Heart left ventricle (tissue), 16 donors: ENCODE measurements at regions not wholly inside any gene's neighbourhood (a gene's known extent, or its start where the extent isn't known, plus 50 kb on each side); places are given as distances from the start of the nearest gene placed in this dataset.
"Not testable (repeated sequence)": the region's sequence is repeated elsewhere in the genome, so short reads cannot be mapped to it uniquely, and the experiment has no call there.

ENCODE experiments used
- ATAC-seq, 4 donors: fragments of 200-7000 bp; cut with Tn5 transposase; one replicate each; pipeline ENCODE4 v1.9.1; 2020 to 2022; ENCODE audit warnings: moderate library complexity in 4 of 4, mild to moderate bottlenecking in 3 of 4, moderate number of reproducible peaks in 1 of 4
- DNase-seq, 5 donors: peaks; one replicate each; pipeline ENCODE4 v3.0.0-alpha.2; 2020
- H3K27ac ChIP-seq, 12 donors: fragments of 200-600 bp; sonication (generic) in 4 of 12; one replicate each; pipeline versions ENCODE4 v1.5.0 to v1.8.0; 2016 to 2022; ENCODE audit warnings: mild to moderate bottlenecking in 2 of 12
- H3K27me3 ChIP-seq, 9 donors: fragments of 200-600 bp; sonication (generic) in 2 of 9; one replicate each; pipeline versions ENCODE4 v1.5.1 to v1.8.0; 2016 to 2022; ENCODE audit warnings: mild to moderate bottlenecking in 3 of 9
- H3K36me3 ChIP-seq, 9 donors: fragments of 200-600 bp; sonication (generic) in 2 of 9; one replicate each; pipeline versions ENCODE4 v1.5.0 to v1.8.0; 2018 to 2022; ENCODE audit warnings: mild to moderate bottlenecking in 2 of 9
- H3K4me1 ChIP-seq, 12 donors: fragments of 200-600 bp; sonication (generic) in 4 of 12; one replicate each; pipeline versions ENCODE4 v1.5.0 to v1.8.0; 2016 to 2022; ENCODE audit warnings: mild to moderate bottlenecking in 3 of 12
- H3K4me3 ChIP-seq, 12 donors: fragments of 200-600 bp; sonication (generic) in 4 of 12; one replicate each; pipeline versions ENCODE4 v1.5.0 to v1.8.0; 2017 to 2022; ENCODE audit warnings: mild to moderate bottlenecking in 9 of 12, moderate library complexity in 4 of 12
- H3K9me3 ChIP-seq, 12 donors: fragments of 200-600 bp; sonication (generic) in 4 of 12; one replicate each; pipeline versions ENCODE4 v1.5.0 to v1.8.0; 2016 to 2022; ENCODE audit warnings: mild to moderate bottlenecking in 1 of 12
- whole genome bisulfite sequencing, 4 donors: extraction: QIAGEN DNeasy Blood & Tissue Kit in 2 of 4; methylation state at CpG; one replicate each; pipeline versions ENCODE4 v1.1.5 to v1.1.7; 2013 to 2018; 5-methylcytosine and 5-hydroxymethylcytosine counted together
- intact Hi-C, 10 donors: fragments of 100-400 bp; cut with DNase I; formaldehyde crosslinking; loops; one replicate each; pipeline versions ENCODE4 v1.11.1 to v1.14.2; 2022
- donor health status: ischemic (EF 13 %, LVEDD 7.1; RV severe dilation, severe dysfunction).
- donor health status: healthy with polysubstance abuse.
- donor health status: DM: no; HTN: yes; CAD: no.
- donor health status: DM: no; HTN: no; CAD: no.
- donor health status: ischemic (EF 25% LVEDD 6.9; RV normal size, moderate dysfunction).
- donor health status: ischemic (EF 25% LVEDD 5.7; RV mildly dilated, moderate dysfunction).
- donor health status: healthy.
- donor health status: DM: yes; HTN: yes; CAD: no.
- donor health status: ischemic (EF 35%, LVEDD 5.7; RV mildly dilated, moderate dysfunction).
- donor health status: nonischemic (EF 11% LVEDD 7.7; RV severe dilation, severe dysfunction).
- donor health status: DM: yes; HTN: yes; CAD: no.
- donor health status: PGD.
- donor health status: ischemic (EF 29% LVEDD 5.4; RV normal size, mild dysfunction).
- donor health status: nonischemic (EF 23%, LVEDD 6.1; RV moderate dilation, normal function).

DNA sequence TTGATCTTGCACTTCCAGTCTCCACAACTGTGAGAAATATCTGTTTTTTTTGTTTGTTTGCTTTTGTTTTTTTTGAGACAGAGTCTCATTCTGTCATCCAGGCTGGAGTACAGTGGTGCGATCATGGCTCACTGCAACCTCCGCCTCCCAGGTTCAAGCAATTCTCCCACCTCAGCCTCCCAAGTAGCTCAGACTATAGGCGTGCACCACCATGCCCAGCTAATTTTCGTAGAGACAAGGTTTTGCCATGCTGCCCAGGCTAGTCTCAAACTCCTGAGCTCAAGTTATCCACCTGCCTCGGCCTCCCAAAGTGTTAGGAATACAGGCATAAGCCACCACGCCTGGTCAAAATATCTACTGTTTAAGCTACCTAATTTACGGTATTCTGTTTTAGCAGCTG, 153.1 kb upstream of the C1QTNF3 start:
- intact Hi-C loops, DNase-seq, H3K9me3 ChIP-seq, H3K4me1 ChIP-seq, H3K4me3 ChIP-seq, H3K27me3 ChIP-seq, ATAC-seq, H3K27ac ChIP-seq: not testable (repeated sequence)
- peaks cover 0 to 20% (median 0%) of the 10 kb centered on the region in 9 donors for H3K36me3 ChIP-seq
- 96 to 99% (median 97%) methylated on average over 6 to 7 of the region's 7 CpGs for WGBS, 4 donors

- H3K4me3 ChIP-seq, H3K4me1 ChIP-seq, H3K27ac ChIP-seq, intact Hi-C loops, H3K36me3 ChIP-seq, DNase-seq, H3K9me3 ChIP-seq, ATAC-seq, H3K27me3 ChIP-seq: not testable (repeated sequence)
- WGBS, 4 donors, result 82 to 100% (median 96%) methylated on average over 1 of the region's 1 CpG
Observed at GRCh38 chr5:34205347-34205746, 162.3 kb upstream of the C1QTNF3 start.

- H3K4me3 ChIP-seq, intact Hi-C loops, H3K27me3 ChIP-seq, DNase-seq, H3K9me3 ChIP-seq, ATAC-seq, H3K4me1 ChIP-seq, H3K27ac ChIP-seq: not testable (repeated sequence)
- 74 to 89% (median 85%) methylated on average over 1 of the region's 1 CpG for WGBS, 4 donors
- peaks cover 0 to 16% (median 0%) of the 10 kb centered on the region in 9 donors for H3K36me3 ChIP-seq
Observed at GRCh38 chr5:34217386-34217785, 174.4 kb upstream of the C1QTNF3 start.

DNA sequence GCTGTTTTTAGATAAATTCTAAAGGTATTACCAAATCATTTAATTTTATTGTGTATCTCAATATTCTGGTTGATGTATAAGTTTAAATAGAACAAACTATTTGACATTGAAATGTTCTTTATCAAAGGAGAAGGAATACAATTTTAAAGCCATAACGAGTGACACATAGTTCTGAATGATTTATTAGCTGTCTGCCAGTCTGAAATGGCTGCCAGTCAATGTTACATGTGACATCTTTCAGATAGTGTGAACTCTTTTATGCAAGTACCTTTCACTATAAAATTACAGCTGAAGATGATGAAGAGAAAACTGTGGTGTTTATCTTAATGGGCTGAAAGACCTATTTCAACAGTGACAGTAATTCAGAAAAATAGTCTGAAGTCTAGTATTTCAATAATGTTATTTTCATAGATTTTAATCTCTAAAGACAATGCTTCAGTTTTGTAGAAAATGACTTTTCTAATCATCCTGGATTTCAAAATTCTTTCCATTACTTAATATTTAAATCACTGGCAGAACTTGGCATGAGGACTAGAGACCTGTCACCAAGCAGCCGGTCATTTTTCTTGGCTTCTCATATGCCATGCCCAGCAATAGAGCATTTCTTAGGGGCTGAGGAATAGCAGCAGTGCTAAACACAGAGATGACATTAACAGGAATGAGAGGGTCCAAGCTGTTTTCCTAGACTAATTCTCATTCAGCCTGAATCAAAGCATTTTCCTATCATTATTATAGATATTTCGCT, 178.5 kb upstream of the C1QTNF3 start:
- H3K4me1 ChIP-seq, ATAC-seq, H3K4me3 ChIP-seq, H3K27me3 ChIP-seq, H3K9me3 ChIP-seq, intact Hi-C loops: not testable (repeated sequence)
- Histone ChIP-seq H3K36me3 (peaks cover 0 to 13% (median 0%) of the 10 kb centered on the region in 9 donors), H3K27ac (peak overlapping the region in 1 of 12 donors; percentile 55)
- peak in 1 of 5 donors; percentile 18 for DNase-seq
- WGBS, 4 donors, result 26 to 46% (median 40%) methylated on average over 3 of the region's 3 CpGs

GRCh38 chr5:34223158-34223557, 180.1 kb upstream of the C1QTNF3 start:
- H3K36me3 ChIP-seq, H3K4me1 ChIP-seq, H3K9me3 ChIP-seq, H3K27ac ChIP-seq, H3K27me3 ChIP-seq, ATAC-seq, DNase-seq, intact Hi-C loops, H3K4me3 ChIP-seq: not testable (repeated sequence)
- WGBS, 4 donors, result 83 to 95% (median 90%) methylated on average over 1 of the region's 3 CpGs

GRCh38 chr5:34230402-34230801, 187.4 kb upstream of the C1QTNF3 start:
- WGBS, 4 donors, result 96 to 99% (median 97%) methylated on average over 1 of the region's 1 CpG
- H3K4me3 ChIP-seq, intact Hi-C loops, H3K9me3 ChIP-seq, H3K27ac ChIP-seq, DNase-seq, H3K4me1 ChIP-seq, H3K27me3 ChIP-seq, H3K36me3 ChIP-seq, ATAC-seq: not testable (repeated sequence)

DNA sequence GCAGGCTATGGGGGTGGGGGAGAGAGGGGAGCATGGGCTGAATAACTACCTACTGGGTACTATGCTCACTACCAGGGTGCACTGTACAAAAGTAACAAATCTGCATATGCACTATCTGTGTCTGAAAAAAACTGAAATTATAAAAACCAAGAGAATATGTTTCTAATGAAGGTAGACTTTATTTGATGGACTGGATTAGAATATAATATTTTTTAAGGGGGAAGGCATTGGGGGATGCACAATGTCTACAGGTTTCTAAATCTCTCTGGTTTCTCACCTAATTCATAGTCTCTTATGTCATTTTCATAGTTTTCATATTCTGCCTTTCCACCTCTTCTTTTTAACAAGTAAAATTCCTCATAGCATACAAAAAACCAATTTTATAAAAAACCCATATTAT, 200.8 kb upstream of the C1QTNF3 start:
- H3K9me3 ChIP-seq, DNase-seq, H3K36me3 ChIP-seq, intact Hi-C loops, H3K27me3 ChIP-seq, ATAC-seq: not testable (repeated sequence)
- peak overlapping the region in 9 of 12 donors; percentile 55 to 67 (median 64) for H3K4me3 ChIP-seq
- H3K4me1 ChIP-seq, result peaks cover 0 to 10% (median 0%) of the 10 kb centered on the region in 12 donors
- peak overlapping the region in 9 of 12 donors; percentile 53 to 89 (median 87) for H3K27ac ChIP-seq
